Ovary (tissue), 3 donors: ENCODE measurements at regions not wholly inside any gene's neighbourhood (a gene's known extent, or its start where the extent isn't known, plus 50 kb on each side); places are given as distances from the start of the nearest gene placed in this dataset.

Source experiments
- CTCF ChIP-seq, 3 donors: fragments of 450-650 bp in 2 of 3; fragments of 200-600 bp in 1 of 3; IDR thresholded peaks; one replicate each; pipeline versions ENCODE4 v1.5.1 to v1.8.0; 2016 to 2022; ENCODE audit warnings: antibody characterized with exemption in 3 of 3, mild to moderate bottlenecking in 1 of 3
- POLR2A ChIP-seq: fragments of 450-650 bp; IDR thresholded peaks from one replicate; pipeline ENCODE4 v1.6.1; 2017; ENCODE audit warnings: antibody characterized with exemption, mild to moderate bottlenecking, moderate library complexity
- donor health status: DM: no; HTN: no; CAD: no.

- TF ChIP-seq CTCF (IDR thresholded peaks at IDR 0.05) (no peak), POLR2A (no peak)
Observed at GRCh38 chr11:128058580-128059208, 528.7 kb downstream of the ETS1 start.
